IgD-negative memory B cell (primary cell): ENCODE measurements at regions not wholly inside any gene's neighbourhood (a gene's known extent, or its start where the extent isn't known, plus 50 kb on each side); places are given as distances from the start of the nearest gene placed in this dataset.
"Not testable (repeated sequence)": the region's sequence is repeated elsewhere in the genome, so short reads cannot be mapped to it uniquely, and the experiment has no call there.

Source experiments
- H3K27ac Mint-ChIP-seq, 3 donors: one replicate each; pipeline ENCODE4 v1.8.0; 2020 to 2022; ENCODE audit warnings: mild to moderate bottlenecking in 3 of 3, mixed read lengths in 3 of 3, moderate library complexity in 1 of 3
- H3K27me3 Mint-ChIP-seq: one replicate; pipeline ENCODE4 v1.8.0; 2021; ENCODE audit warnings: mixed read lengths
- H3K36me3 Mint-ChIP-seq: one replicate; pipeline ENCODE4 v1.8.0; 2020; ENCODE audit warnings: mild to moderate bottlenecking, mixed read lengths
- H3K4me1 Mint-ChIP-seq, 3 donors: one replicate each; pipeline ENCODE4 v1.8.0; 2020 to 2022; ENCODE audit warnings: mixed read lengths in 3 of 3, mild to moderate bottlenecking in 1 of 3
- H3K4me3 Mint-ChIP-seq, 4 donors: one replicate each; pipeline ENCODE4 v1.8.0; 2020 to 2022; ENCODE audit warnings: mild to moderate bottlenecking in 4 of 4, mixed read lengths in 4 of 4, moderate library complexity in 3 of 4
- H3K9me3 Mint-ChIP-seq, 3 donors: one replicate each; pipeline ENCODE4 v1.8.0; 2020 to 2021; ENCODE audit warnings: mixed read lengths in 3 of 3, mild to moderate bottlenecking in 1 of 3

GRCh38 chr15:31499236-31499952 lies 172.8 kb downstream of the KLF13 start:
- peaks cover 6% of the 10 kb centered on the region for H3K27me3 Mint-ChIP-seq
- H3K9me3 Mint-ChIP-seq = no peaks in the 10 kb centered on the region

GRCh38 chr15:31499953-31500765 lies 173.5 kb downstream of the KLF13 start:
- Mint-ChIP-seq H3K9me3 (no peaks in the 10 kb centered on the region), H3K36me3 (no peaks in the 10 kb centered on the region), H3K4me3 (no peak overlapping the region), H3K27ac (no peak overlapping the region), H3K27me3 (peaks cover 6% of the 10 kb centered on the region), H3K4me1 (peaks cover 0 to 2% (median 0%) of the 10 kb centered on the region in 3 donors)

More at GRCh38 chr15:31499236-31499952, 172.8 kb downstream of the KLF13 start:
- H3K4me3 Mint-ChIP-seq = no peak overlapping the region
- H3K27ac Mint-ChIP-seq = no peak overlapping the region
- peaks cover 0 to 2% (median 0%) of the 10 kb centered on the region in 3 donors for H3K4me1 Mint-ChIP-seq
- no peaks in the 10 kb centered on the region for H3K36me3 Mint-ChIP-seq

DNA sequence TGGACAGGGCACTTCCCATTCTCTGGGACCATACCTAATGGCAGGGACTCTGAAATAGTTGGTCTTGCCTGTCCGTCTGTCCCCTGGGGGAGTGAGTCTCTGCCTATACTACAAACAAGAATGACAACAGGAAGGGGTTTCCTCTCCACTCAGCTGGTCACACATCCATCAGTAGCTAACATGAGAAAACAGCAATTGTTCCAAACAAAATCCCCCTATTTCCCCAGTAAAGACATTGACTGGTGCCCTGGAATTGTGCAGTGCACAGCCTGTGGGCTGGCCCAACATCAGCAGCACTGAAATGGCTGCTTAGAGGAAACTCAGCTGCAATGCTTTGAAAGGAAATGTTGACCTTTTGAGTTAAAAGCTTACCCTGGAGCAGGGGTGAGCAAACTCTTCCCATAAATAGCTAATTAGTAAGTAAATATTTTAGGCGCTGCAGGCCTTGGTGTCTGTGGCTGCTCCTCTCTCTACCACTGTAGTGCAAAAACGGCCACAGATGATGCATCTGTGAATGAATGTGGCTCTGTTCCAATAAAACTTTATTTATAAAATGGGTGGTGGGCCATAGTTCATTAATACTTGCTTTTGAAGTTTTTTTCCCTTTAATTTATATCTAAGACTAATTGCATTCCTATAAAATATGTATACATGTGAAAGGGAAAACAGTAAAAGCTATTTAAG lies 174.3 kb downstream of the KLF13 start:
- Mint-ChIP-seq H3K27me3 (peaks cover 6% of the 10 kb centered on the region), H3K4me3 (no peak overlapping the region), H3K36me3 (no peaks in the 10 kb centered on the region), H3K27ac (no peak overlapping the region), H3K4me1 (peaks cover 0 to 2% (median 0%) of the 10 kb centered on the region in 3 donors), H3K9me3 (no peaks in the 10 kb centered on the region)

DNA sequence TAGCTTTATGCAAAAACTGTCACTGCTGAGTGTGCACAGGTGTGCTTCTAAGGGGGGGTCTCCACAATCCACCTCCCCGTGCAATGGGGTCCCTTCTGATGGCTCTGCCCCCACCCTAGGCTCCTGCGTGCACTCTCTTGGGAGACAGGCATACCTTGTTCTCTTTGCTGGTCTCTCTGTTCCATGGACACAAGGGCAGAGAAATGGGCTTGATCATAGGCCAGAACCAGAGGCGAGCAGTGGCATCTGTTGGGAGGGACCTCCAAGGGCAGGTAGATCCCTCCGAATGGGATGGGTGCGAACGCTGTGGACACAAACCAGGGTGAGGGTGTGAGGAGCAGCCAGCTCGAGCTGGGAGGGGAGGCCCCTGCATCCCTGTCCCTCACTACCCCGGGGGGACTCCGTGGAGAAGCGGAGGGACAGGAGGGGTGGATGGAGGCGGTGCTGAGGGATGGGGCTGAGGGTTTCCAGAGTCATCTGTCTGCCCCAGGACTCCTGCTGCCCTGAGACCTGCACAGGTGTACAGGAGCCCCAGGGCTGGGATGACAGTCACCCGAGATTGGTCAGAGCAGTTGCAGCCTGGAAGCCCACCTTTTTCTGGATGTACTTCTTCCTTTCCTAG lies 175.0 kb downstream of the KLF13 start:
- H3K27ac Mint-ChIP-seq = no peak overlapping the region

GRCh38 chr15:31502541-31503229 lies 176.1 kb downstream of the KLF13 start:
- Mint-ChIP-seq H3K9me3 (no peaks in the 10 kb centered on the region), H3K4me1 (peaks cover 0 to 2% (median 0%) of the 10 kb centered on the region in 3 donors), H3K36me3 (peaks cover 1% of the 10 kb centered on the region), H3K4me3 (no peak overlapping the region), H3K27ac (no peak overlapping the region), H3K27me3 (peaks cover 6% of the 10 kb centered on the region)

More for the DNA sequence above, 175.0 kb downstream of the KLF13 start:
- no peaks in the 10 kb centered on the region for H3K9me3 Mint-ChIP-seq
- H3K36me3 Mint-ChIP-seq = no peaks in the 10 kb centered on the region
- H3K27me3 Mint-ChIP-seq = peaks cover 6% of the 10 kb centered on the region
- no peak overlapping the region for H3K4me3 Mint-ChIP-seq
- peaks cover 0 to 2% (median 0%) of the 10 kb centered on the region in 3 donors for H3K4me1 Mint-ChIP-seq

DNA sequence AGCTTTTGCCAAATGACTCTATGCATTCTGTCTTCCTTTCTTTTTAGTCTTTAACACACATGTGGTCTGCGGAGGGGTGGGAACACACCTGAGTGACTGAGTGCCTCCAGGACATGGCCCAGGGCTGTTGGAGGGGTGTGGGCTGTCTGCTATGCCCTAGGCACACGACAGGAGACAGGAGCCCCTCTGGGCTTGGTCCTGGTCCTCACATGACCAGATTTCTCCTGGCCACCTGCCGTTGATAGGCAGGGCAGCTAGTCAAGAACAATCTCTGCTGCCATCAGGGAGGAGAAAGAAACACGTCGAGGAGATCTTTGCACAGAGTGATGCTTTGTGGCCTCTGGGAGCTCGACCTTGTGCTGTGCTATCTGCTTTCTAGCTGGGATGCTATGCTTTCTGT lies 176.6 kb downstream of the KLF13 start:
- Mint-ChIP-seq H3K27me3 (peaks cover 6% of the 10 kb centered on the region), H3K27ac (no peak overlapping the region), H3K4me1 (peaks cover 0 to 2% (median 0%) of the 10 kb centered on the region in 3 donors), H3K36me3 (peaks cover 1% of the 10 kb centered on the region), H3K4me3 (no peak overlapping the region), H3K9me3 (no peaks in the 10 kb centered on the region)

GRCh38 chr15:31503758-31504461 lies 177.3 kb downstream of the KLF13 start:
- peaks cover 0 to 2% (median 0%) of the 10 kb centered on the region in 3 donors for H3K4me1 Mint-ChIP-seq
- H3K4me3 Mint-ChIP-seq = no peak overlapping the region
- no peaks in the 10 kb centered on the region for H3K9me3 Mint-ChIP-seq
- no peak overlapping the region for H3K27ac Mint-ChIP-seq
- H3K27me3 Mint-ChIP-seq = peaks cover 6% of the 10 kb centered on the region
- H3K36me3 Mint-ChIP-seq = peaks cover 1% of the 10 kb centered on the region

DNA sequence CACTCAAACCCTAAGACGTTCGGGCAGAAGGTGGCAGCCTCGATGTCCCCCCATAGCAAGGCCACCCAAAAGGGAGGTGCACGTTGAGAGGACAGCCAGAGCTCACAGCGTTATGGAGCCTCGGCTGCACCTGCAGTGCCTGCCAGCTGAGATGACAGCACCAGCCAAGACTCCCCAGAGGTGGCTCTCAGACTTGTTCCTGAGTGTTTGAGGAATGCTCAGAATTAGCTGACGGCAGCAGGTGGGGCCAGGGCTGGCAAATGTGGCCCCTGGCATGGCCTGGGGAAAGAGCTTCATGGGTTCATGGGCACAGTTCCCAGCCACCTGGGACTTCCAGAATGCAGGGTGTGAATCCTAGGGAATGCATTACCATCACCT lies 177.8 kb downstream of the KLF13 start:
- Mint-ChIP-seq H3K4me3 (no peak overlapping the region), H3K27me3 (peaks cover 4% of the 10 kb centered on the region), H3K27ac (no peak overlapping the region), H3K4me1 (peaks cover 0 to 2% (median 0%) of the 10 kb centered on the region in 3 donors), H3K36me3 (peaks cover 1% of the 10 kb centered on the region), H3K9me3 (no peaks in the 10 kb centered on the region)

DNA sequence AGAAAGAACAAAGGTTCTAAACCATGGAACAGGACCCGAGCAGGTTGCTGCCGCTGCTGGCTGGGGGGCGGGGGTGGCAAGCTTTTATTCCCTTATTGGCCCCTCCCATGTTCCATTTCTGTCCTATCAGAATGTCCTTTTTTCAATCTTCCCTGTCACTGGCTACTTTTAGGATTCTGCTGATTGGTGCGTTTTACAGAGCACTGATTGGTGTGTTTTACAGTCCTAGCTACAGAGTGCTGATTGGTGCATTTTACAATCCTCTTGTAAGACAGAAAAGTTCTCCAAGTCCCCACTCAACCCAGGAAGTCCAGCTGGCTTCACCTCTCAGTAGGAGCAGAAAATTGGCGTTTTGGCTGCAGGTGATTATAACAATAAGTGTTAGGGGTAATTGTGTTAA lies 180.9 kb downstream of the KLF13 start:
- H3K4me3 Mint-ChIP-seq = peak overlapping the region in 1 of 4 donors; percentile 10
- H3K9me3 Mint-ChIP-seq, H3K4me1 Mint-ChIP-seq, H3K27me3 Mint-ChIP-seq, H3K36me3 Mint-ChIP-seq, H3K27ac Mint-ChIP-seq: not testable (repeated sequence)

GRCh38 chr15:31508656-31509055 lies 182.0 kb downstream of the KLF13 start:
- Mint-ChIP-seq H3K27me3 (peaks cover 3% of the 10 kb centered on the region), H3K4me3 (no peak overlapping the region), H3K9me3 (no peaks in the 10 kb centered on the region), H3K4me1 (peaks cover 5 to 10% (median 8%) of the 10 kb centered on the region in 3 donors), H3K36me3 (peaks cover 1% of the 10 kb centered on the region), H3K27ac (no peak overlapping the region)

DNA sequence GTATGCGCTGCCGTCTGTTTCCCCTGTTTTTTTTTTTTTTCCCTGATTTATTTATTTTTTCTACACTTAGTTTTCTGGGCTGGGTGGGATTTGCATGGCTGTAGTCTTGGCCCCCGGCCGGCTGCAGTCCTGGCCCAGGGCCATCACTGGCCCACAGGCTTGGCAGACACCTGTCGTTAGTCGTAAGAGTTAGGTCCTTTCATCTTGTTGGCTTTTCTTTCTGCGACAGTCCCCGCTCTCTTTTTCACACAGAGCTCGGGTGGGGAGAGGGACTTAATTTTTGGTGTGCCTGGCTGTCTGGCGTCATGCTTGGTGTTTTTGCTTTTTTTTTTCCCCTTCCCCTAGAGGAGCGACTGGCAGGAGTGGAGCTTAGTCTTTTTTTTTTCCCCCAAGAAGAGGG lies 183.4 kb downstream of the KLF13 start:
- Mint-ChIP-seq H3K9me3 (no peaks in the 10 kb centered on the region), H3K27me3 (peaks cover 7% of the 10 kb centered on the region), H3K36me3 (peaks cover 1% of the 10 kb centered on the region), H3K4me1 (peaks cover 5 to 10% (median 8%) of the 10 kb centered on the region in 3 donors), H3K4me3 (peak overlapping the region in 1 of 4 donors; percentile 66), H3K27ac (no peak overlapping the region)

GRCh38 chr15:31511707-31512310 lies 185.2 kb downstream of the KLF13 start:
- H3K36me3 Mint-ChIP-seq = peaks cover 1% of the 10 kb centered on the region
- no peak overlapping the region for H3K27ac Mint-ChIP-seq
- H3K9me3 Mint-ChIP-seq = no peaks in the 10 kb centered on the region
- peaks cover 5 to 10% (median 8%) of the 10 kb centered on the region in 3 donors for H3K4me1 Mint-ChIP-seq
- H3K4me3 Mint-ChIP-seq = peak overlapping the region in 1 of 4 donors; percentile 27
- H3K27me3 Mint-ChIP-seq = peaks cover 9% of the 10 kb centered on the region

- H3K4me3 Mint-ChIP-seq = peak overlapping the region in 1 of 4 donors; percentile 61
- H3K36me3 Mint-ChIP-seq = no peaks in the 10 kb centered on the region
- H3K9me3 Mint-ChIP-seq = no peaks in the 10 kb centered on the region
- peaks cover 9% of the 10 kb centered on the region for H3K27me3 Mint-ChIP-seq
- H3K4me1 Mint-ChIP-seq = peaks cover 5 to 10% (median 8%) of the 10 kb centered on the region in 3 donors
- H3K27ac Mint-ChIP-seq = no peak overlapping the region
These were observed 186.5 kb downstream of the KLF13 start for GRCh38 chr15:31513178-31513577.
